NCI-H345 treated with DMSO at 0.1 percent for 48 hours (cell line): ENCODE measurements at regions not wholly inside any gene's neighbourhood (a gene's known extent, or its start where the extent isn't known, plus 50 kb on each side); places are given as distances from the start of the nearest gene placed in this dataset.
"Not testable (repeated sequence)": the region's sequence is repeated elsewhere in the genome, so short reads cannot be mapped to it uniquely, and the experiment has no call there.

Experiments
- DNase-seq: peaks from one replicate; lab custom pipeline; 2025; ENCODE audit not compliant: unreplicated experiment; lab: John Stamatoyannopoulos, UW

GRCh38 chr1:244291236-244292201 is 160.2 kb downstream of the ADSS2 start:
- DNase-seq: no peak

GRCh38 chr1:244294599-244295224 is 157.0 kb downstream of the ADSS2 start:
- DNase-seq: no peak

GRCh38 chr1:244296003-244296402 is 155.7 kb downstream of the ADSS2 start:
- no peak for DNase-seq

DNA sequence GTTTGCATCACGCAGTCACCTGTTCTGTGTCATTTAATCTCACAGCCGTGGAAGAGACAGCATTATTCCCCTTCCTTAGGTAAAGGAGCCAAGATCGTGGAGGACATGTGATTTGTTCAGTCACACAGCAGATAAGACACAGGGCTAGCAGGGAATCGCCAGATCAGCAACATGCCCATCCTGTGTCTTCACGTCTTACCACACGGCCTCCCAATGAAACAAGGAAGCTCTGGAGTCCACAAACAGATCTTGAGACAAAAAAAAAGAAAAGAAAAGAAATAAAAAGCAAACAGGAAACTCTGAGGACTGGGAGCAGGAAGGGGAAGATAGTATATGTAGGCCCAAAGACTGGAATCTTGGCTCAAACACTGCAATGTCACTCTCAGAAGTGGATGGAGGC is 155.3 kb downstream of the ADSS2 start:
- no peak for DNase-seq

- DNase-seq: no peak
Measured at GRCh38 chr1:244297087-244297486, 154.6 kb downstream of the ADSS2 start.

DNA sequence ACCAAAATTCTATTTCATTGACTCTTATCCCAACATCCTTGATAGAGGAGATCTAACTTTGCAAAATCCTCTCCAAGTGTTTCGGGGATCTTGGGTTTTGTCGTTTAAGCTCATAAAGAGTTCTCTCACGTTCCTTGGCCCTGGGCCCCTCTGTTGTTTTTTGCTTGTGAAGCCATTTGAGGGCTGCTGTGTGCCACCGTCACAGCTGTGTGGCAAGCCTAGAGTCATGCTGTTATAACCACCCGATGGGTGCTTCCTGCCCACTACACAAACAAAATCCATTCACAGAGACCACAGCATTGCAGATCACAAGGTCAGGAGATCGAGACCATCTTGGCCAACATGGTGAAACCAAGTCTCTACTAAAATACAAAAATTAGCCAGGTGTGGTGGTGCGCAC is 154.1 kb downstream of the ADSS2 start:
- no peak for DNase-seq

GRCh38 chr1:244300029-244300375 is 151.7 kb downstream of the ADSS2 start:
- DNase-seq: not testable (repeated sequence)

DNA sequence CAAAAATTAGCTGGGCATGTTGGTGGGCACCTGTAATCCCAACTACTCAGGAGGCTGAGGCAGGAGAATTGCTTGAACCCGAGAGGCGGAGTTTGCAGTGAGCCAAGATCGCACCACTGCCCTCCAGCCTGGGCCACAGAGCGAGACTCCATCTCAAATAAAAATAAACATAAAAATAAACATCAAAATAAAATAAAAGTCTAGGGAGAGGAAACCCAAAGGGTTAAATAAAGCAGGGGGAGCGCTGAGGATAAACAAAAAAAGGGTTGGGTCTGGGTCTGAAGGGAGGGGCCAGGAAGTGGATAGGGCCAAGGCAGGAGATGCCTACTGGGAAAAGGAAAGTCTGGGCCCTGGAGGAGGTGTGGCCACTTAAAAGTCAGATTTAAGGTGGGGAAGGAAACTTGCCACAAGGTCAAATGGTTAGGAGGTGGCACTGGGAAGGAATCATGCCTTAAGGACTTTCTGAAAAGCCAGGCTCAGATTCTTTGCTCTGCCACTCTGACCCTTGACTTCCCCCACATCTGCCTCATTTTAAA is 150.0 kb downstream of the ADSS2 start:
- no peak for DNase-seq

- no peak for DNase-seq
Measured at GRCh38 chr1:244302876-244303609, 148.7 kb downstream of the ADSS2 start.

DNA sequence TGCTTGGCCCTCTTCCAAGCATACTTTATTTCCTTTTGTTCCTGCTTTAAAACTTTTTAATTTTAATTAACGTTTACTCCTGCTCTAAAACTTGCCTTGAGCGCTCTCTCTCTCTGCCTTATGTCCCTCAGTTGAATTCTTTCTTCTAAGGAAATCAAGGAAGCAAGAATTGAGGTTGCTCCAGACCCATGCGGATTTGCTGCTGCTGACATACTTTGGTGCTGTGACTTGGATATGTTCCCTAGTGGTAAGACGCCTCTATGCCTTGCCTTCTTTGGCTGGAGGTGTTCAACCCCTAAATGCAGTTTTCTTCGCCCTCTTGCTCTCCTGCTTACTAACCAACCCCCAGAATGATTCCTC is 148.1 kb downstream of the ADSS2 start:
- no peak for DNase-seq

DNA sequence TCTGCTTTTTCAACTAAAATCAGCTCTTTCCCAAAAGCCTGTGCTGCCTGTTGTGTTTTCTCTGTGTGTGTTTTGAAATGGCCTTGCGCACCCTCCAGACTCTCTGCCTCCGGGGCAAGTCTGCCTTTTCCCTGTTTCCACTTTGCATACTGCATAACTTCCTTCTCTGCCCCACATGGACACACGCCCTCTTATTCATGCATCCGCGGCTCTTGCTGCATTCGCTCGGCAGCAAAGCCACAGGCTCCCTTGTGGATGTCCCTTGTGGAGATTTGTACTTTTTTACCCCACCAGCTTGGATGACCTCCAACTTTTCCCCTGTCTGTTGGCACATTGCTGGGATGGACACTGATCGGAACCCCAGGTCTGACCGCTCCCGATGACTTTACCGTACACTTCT is 147.6 kb downstream of the ADSS2 start:
- DNase-seq: no peak

GRCh38 chr1:244304656-244305055 is 147.1 kb downstream of the ADSS2 start:
- DNase-seq: no peak

GRCh38 chr1:244305776-244306341 is 145.8 kb downstream of the ADSS2 start:
- DNase-seq: no peak

GRCh38 chr1:244306544-244306943 is 145.2 kb downstream of the ADSS2 start:
- no peak for DNase-seq

- DNase-seq: not testable (repeated sequence)
Measured at GRCh38 chr1:244309191-244309590, 142.5 kb downstream of the ADSS2 start.

DNA sequence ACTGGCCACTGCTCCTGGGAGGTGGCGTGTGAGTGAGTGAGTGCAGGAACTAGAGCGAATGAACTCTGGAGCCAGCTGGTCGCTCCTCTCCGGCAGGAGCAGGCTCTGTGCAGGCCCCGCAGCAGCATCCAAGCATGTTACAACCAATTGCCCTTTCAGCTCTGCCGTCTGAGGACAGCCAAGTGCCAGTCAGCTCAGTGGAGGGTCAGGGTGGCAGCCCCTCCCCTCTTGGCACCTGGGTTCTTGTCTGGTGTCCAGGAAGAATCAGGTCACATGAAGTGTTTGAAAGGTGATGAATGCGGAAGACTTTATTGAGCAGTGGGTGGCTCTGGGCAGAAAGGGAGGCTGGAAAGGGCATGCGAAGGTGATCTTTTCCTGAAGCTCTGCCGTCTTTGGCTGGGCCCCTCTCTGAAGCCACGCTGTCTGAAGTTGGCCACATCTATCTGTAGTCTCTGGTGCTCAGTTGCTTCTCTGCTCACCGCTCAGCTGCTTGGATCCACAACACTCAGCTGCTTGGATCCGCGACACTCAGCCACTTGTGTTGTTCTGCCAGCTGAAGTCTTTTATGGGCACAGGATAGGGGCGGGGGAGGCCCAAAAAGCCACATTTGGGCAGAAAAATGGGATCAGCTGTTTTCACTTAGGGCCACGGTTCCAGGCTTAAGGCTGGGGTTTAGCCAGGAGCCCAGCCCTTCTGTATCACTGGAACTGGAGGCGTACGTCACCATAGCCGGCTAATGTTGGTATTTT is 139.8 kb downstream of the ADSS2 start:
- DNase-seq: no peak

DNA sequence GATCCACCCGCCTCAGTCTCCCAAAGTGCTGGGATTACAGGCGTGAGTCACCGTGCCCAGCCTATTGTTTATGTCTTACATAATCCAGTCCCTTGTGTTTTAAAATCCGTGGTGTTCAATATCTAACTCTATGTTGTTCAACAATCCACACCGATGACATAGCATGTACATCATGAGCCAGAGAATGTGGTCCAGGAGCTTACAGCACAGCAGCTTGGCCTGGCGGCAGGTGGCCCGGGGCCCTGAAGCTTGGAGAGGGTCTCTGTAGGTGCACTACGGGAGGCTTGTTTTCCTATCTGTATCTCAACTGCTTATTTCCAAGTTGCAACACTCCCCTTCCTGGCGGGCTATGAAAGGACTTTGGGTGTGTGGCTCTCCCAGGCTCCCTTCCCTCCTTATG is 138.4 kb downstream of the ADSS2 start:
- DNase-seq: no peak

- DNase-seq: no peak
Measured at GRCh38 chr1:244314921-244315559, 136.7 kb downstream of the ADSS2 start.

DNA sequence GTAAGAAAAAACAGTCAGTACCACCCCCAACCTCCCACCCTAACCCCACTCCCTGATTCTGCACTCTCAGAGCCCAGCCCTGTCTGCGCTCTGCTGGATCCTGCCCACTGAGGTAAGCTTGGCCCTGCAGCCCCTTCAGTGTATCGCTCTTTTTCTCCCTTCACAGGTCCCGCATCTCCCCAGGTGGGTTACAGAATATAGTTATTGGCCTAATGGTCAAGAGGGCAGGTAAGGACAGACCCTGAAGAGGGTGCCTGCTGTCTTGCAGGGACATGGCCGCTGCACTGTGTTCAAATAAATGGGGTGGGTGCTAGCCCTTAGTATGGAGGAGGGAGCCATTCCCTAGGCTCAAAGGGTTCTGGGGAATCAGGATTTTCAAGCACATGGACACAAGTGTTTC is 135.7 kb downstream of the ADSS2 start:
- no peak for DNase-seq

- no peak for DNase-seq
Measured at GRCh38 chr1:244316407-244316806, 135.3 kb downstream of the ADSS2 start.
